ENCODE measurements at regions not wholly inside any gene's neighbourhood (a gene's known extent, or its start where the extent isn't known, plus 50 kb on each side); places are given as distances from the start of the nearest gene placed in this dataset.

GRCh38 chr12:11965258-11965910 is 105.4 kb upstream of the BCL2L14 start:
- H3K79me1 ChIP-seq (ENCODE audit: low read depth in 1 of 2, low read length in 2 of 2) = no peaks in the 10 kb centered on the region
- H3K18ac ChIP-seq (ENCODE audit: low read depth, low read length) = no peak overlapping the region
- TF ChIP-seq, protein P1, sequence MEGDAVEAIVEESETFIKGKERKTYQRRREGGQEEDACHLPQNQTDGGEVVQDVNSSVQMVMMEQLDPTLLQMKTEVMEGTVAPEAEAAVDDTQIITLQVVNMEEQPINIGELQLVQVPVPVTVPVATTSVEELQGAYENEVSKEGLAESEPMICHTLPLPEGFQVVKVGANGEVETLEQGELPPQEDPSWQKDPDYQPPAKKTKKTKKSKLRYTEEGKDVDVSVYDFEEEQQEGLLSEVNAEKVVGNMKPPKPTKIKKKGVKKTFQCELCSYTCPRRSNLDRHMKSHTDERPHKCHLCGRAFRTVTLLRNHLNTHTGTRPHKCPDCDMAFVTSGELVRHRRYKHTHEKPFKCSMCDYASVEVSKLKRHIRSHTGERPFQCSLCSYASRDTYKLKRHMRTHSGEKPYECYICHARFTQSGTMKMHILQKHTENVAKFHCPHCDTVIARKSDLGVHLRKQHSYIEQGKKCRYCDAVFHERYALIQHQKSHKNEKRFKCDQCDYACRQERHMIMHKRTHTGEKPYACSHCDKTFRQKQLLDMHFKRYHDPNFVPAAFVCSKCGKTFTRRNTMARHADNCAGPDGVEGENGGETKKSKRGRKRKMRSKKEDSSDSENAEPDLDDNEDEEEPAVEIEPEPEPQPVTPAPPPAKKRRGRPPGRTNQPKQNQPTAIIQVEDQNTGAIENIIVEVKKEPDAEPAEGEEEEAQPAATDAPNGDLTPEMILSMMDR (conservative IDR thresholded peaks at IDR 0.05; ENCODE audit: low read depth, low read length) = no peak
- TF ChIP-seq RFX5 (IDR thresholded peaks at IDR 0.05; ENCODE audit: low read depth, low read length) = no peak
- TF ChIP-seq ELK1 (IDR thresholded peaks at IDR 0.05; ENCODE audit: borderline replicate concordance, low read depth, low read length) = no peak
- no peak for TF ChIP-seq POLR2A (IDR thresholded peaks at IDR 0.05; ENCODE audit: low read depth, low read length)
- TF ChIP-seq FOS (IDR thresholded peaks at IDR 0.05; ENCODE audit: low read depth, low read length) = no peak
- TF ChIP-seq MAFK (IDR thresholded peaks at IDR 0.05; ENCODE audit: low read depth, low read length) = no peak
- no peak for TF ChIP-seq SMC3 (IDR thresholded peaks at IDR 0.05; ENCODE audit: low read depth, low read length)
- TF ChIP-seq CEBPB (IDR thresholded peaks at IDR 0.05; ENCODE audit: low read depth, low read length) = no peak
- no peak for TF ChIP-seq CHD1 (IDR thresholded peaks at IDR 0.05; ENCODE audit: low read depth, low read length)
- no peak for TF ChIP-seq MXI1 (IDR thresholded peaks at IDR 0.05; ENCODE audit: borderline replicate concordance, low read depth, low read length)
- ChIA-PET CTCF (no interaction called here), POLR2A (ENCODE audit: unreplicated experiment) (no interaction called here)
- in situ Hi-C loops (cut with MboI; ENCODE audit: low sequenced_read_pairs) = no loop called here
- H3K4me2 ChIP-seq (ENCODE audit: low read depth, low read length) = no peak overlapping the region
- intact Hi-C loops (cut with micrococcal nuclease) = no loop called here
- H3K36me3 ChIP-seq (ENCODE audit: control insufficient read depth, insufficient read depth, low read length) = no peaks in the 10 kb centered on the region
- dilution Hi-C loops (cut with HindIII; ENCODE audit: low sequenced_read_pairs, unreplicated experiment) = no loop called here
- no peak overlapping the region for H3K27ac ChIP-seq (ENCODE audit: insufficient read depth, low read length)
- ATAC-seq (ENCODE audit: low read depth) = no peak
- H2AK9ac ChIP-seq (replicated peaks; ENCODE audit: low read depth, low read length, poor library complexity) = no peak overlapping the region
- H3K56ac ChIP-seq (ENCODE audit: extremely low read depth, insufficient read depth, low read length) = no peak overlapping the region
- BruUV-seq (replicated peaks) = no TSS peak
- H3K9ac ChIP-seq (ENCODE audit: low read depth, low read length) = no peak overlapping the region
- H4K91ac ChIP-seq (ENCODE audit: insufficient read depth, low read depth, low read length) = no peak overlapping the region
- H2BK20ac ChIP-seq (ENCODE audit: low read depth, low read length) = no peak overlapping the region
- no peak overlapping the region for H3K14ac ChIP-seq (replicated peaks; ENCODE audit: low read depth, low read length)
- DNase-seq = no peak
- H2BK15ac ChIP-seq (ENCODE audit: low read depth, low read length) = no peak overlapping the region
- no peak overlapping the region for H4K5ac ChIP-seq (ENCODE audit: low read depth, low read length)
- peaks cover 28% of the 10 kb centered on the region for H3K27me3 ChIP-seq (ENCODE audit: control insufficient read depth, insufficient read depth, low read length)
- no peaks in the 10 kb centered on the region for H3K4me1 ChIP-seq (ENCODE audit: control insufficient read depth, insufficient read depth, low read length)
- no peak overlapping the region for H2AK5ac ChIP-seq (ENCODE audit: low read depth, low read length)
- H4K20me1 ChIP-seq (ENCODE audit: insufficient read depth, low read length) = no peaks in the 10 kb centered on the region
- 83% methylated on average over 2 of the region's 9 CpGs; no CpG with 5 or more reads in 1 of the 2 experiments for WGBS, 2 experiments (ENCODE audit: extremely low coverage in 2 of 2, insufficient read length in 1 of 2)
- H3K4ac ChIP-seq (ENCODE audit: low read depth, low read length) = no peak overlapping the region
- no peak overlapping the region for H4K8ac ChIP-seq (ENCODE audit: low read depth in 2 of 2, low read length in 2 of 2)
- H3K9me1 ChIP-seq (ENCODE audit: insufficient read depth, low read length) = no peaks in the 10 kb centered on the region
- H3K4me3 ChIP-seq (ENCODE audit: insufficient read depth, low read depth, low read length) = no peak overlapping the region
- no peak overlapping the region for H3K23ac ChIP-seq (ENCODE audit: low read depth, low read length)
- no peak overlapping the region for H2AFZ ChIP-seq (replicated peaks; ENCODE audit: low read length, poor library complexity)
- peaks cover 3% of the 10 kb centered on the region for H3K9me3 ChIP-seq (ENCODE audit: control insufficient read depth, insufficient read depth, low read length)
- no peak overlapping the region for H2BK5ac ChIP-seq (ENCODE audit: low read depth, low read length, poor library complexity, severe bottlenecking)
- no peak overlapping the region for H2BK120ac ChIP-seq (ENCODE audit: low read depth, low read length)

Measured in IMR-90 (cell line).